ENCODE measurements at regions not wholly inside any gene's neighbourhood (a gene's known extent, or its start where the extent isn't known, plus 50 kb on each side); places are given as distances from the start of the nearest gene placed in this dataset.

DNA sequence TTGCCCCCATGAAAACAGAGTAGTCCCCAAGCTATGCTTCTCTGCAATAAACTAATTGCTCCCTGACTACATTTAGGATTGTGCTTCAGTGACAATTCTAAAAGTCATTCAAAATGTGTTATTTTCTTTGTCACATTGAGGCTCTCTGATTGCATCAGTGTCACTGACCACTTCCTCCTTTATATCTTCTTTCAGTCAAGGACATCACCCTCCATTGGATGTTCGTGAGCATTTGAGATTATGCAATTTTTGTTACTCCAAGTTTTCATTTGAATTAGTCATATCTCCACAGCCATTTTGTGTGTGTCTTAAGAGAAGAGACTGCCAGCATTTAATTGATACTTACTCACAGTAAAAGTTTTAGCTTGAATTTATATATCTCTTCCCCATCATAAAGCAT, 780.8 kb upstream of the GCFC2 start:
- TF ChIP-seq, protein P1, sequence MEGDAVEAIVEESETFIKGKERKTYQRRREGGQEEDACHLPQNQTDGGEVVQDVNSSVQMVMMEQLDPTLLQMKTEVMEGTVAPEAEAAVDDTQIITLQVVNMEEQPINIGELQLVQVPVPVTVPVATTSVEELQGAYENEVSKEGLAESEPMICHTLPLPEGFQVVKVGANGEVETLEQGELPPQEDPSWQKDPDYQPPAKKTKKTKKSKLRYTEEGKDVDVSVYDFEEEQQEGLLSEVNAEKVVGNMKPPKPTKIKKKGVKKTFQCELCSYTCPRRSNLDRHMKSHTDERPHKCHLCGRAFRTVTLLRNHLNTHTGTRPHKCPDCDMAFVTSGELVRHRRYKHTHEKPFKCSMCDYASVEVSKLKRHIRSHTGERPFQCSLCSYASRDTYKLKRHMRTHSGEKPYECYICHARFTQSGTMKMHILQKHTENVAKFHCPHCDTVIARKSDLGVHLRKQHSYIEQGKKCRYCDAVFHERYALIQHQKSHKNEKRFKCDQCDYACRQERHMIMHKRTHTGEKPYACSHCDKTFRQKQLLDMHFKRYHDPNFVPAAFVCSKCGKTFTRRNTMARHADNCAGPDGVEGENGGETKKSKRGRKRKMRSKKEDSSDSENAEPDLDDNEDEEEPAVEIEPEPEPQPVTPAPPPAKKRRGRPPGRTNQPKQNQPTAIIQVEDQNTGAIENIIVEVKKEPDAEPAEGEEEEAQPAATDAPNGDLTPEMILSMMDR (IDR thresholded peaks at IDR 0.05): no peak
- no peak for TF ChIP-seq POLR2A (IDR thresholded peaks at IDR 0.05)
